B cell (primary cell): ENCODE measurements at regions not wholly inside any gene's neighbourhood (a gene's known extent, or its start where the extent isn't known, plus 50 kb on each side); places are given as distances from the start of the nearest gene placed in this dataset.

Source experiments
- ATAC-seq: fragments of 200-7000 bp; cut with Tn5 transposase; one replicate; pipeline ENCODE4 v1.10.0; 2021; ENCODE audit warnings: low read depth, mild to moderate bottlenecking, moderate number of reproducible peaks, moderate library complexity
- CTCF ChIA-PET: fragments of 350-600 bp; sonication (Branson Sonifier 250); formaldehyde crosslinking; loops from one replicate; lab custom pipeline; 2021; ENCODE audit warnings: antibody characterized with exemption, inconsistent platforms; lab: Charles Lee
- POLR2A ChIA-PET: fragments of 350-600 bp; sonication (Branson Sonifier 250); formaldehyde crosslinking; loops from one replicate; lab custom pipeline; 2021; ENCODE audit warnings: antibody characterized with exemption; lab: Charles Lee
- DNase-seq: peaks from one replicate; pipeline ENCODE4 v3.0.0; 2013
- H2AFZ ChIP-seq: 2 replicates; pipeline ENCODE4 v1.6.1; 2012; ENCODE audit warnings: mild to moderate bottlenecking, low read depth, low read length; ENCODE audit not compliant: insufficient read depth, poor library complexity, severe bottlenecking
- H3K27ac ChIP-seq, 2 donors: 1 replicate in 1 of 2; 2 replicates in 1 of 2; pipeline ENCODE4 v1.5.1; 2012 to 2013; ENCODE audit warnings: low read length in 2 of 2, mild to moderate bottlenecking in 2 of 2, moderate library complexity in 1 of 2
- H3K27me3 ChIP-seq, 4 experiments: fragments of 200-600 bp in 1 of 4; sonication (generic) in 1 of 4; replicated peaks in 1 of 4; 1 replicate in 2 of 4; 2 replicates in 2 of 4; pipeline versions ENCODE4 v1.6.1 to v1.7.0; 2013 to 2016; ENCODE audit warnings: low read length in 3 of 4, mild to moderate bottlenecking in 2 of 4, mixed read lengths in 1 of 4, moderate library complexity in 1 of 4; ENCODE audit not compliant: insufficient read depth in 4 of 4, control insufficient read depth in 3 of 4; ENCODE audit errors: control extremely low read depth in 1 of 4
- H3K36me3 ChIP-seq, 2 experiments: replicated peaks in 1 of 2; 1 replicate in 1 of 2; 2 replicates in 1 of 2; pipeline versions ENCODE4 v1.6.1 to v1.7.1; 2013; ENCODE audit warnings: low read length in 1 of 2; ENCODE audit not compliant: insufficient read depth in 2 of 2, control insufficient read depth in 1 of 2; ENCODE audit errors: control extremely low read depth in 1 of 2, extremely low read depth in 1 of 2
- H3K4me1 ChIP-seq, 2 donors: fragments of 200-600 bp in 1 of 2; sonication (generic) in 1 of 2; 1 replicate in 1 of 2; 2 replicates in 1 of 2; pipeline versions ENCODE4 v1.5.1 to v1.6.1; 2013 to 2017; ENCODE audit warnings: low read length in 2 of 2; ENCODE audit not compliant: control insufficient read depth in 2 of 2, insufficient read depth in 2 of 2
- H3K4me2 ChIP-seq: replicated peaks from 2 replicates; pipeline ENCODE3; 2012; ENCODE audit warnings: mild to moderate bottlenecking, low read depth, low read length; ENCODE audit not compliant: poor library complexity, severe bottlenecking
- H3K4me3 ChIP-seq, 5 experiments: fragments of 200-600 bp in 1 of 5; sonication (generic) in 1 of 5; 1 replicate in 3 of 5; 2 replicates in 2 of 5; pipeline versions ENCODE4 v1.5.1 to v1.7.0; 2011 to 2016; ENCODE audit warnings: low read length in 4 of 5, mild to moderate bottlenecking in 4 of 5, low read depth in 2 of 5, control low read depth in 1 of 5, moderate library complexity in 1 of 5; ENCODE audit not compliant: insufficient read depth in 1 of 5; ENCODE audit errors: control extremely low read depth in 1 of 5, extremely low read depth in 1 of 5
- H3K79me2 ChIP-seq: fragments of 200-600 bp; sonication (generic); one replicate; pipeline ENCODE4 v1.6.0; 2016; ENCODE audit warnings: low read length; ENCODE audit not compliant: control insufficient read depth, insufficient read depth
- H3K9ac ChIP-seq: fragments of 200-600 bp; sonication (generic); 2 replicates; pipeline ENCODE4 v1.6.1; 2017; ENCODE audit warnings: mild to moderate bottlenecking, low read length, moderate library complexity
- H3K9me3 ChIP-seq, 3 donors: one replicate each; pipeline versions ENCODE4 v1.6.1 to v1.7.1; 2013; ENCODE audit warnings: low read length in 2 of 3; ENCODE audit not compliant: control insufficient read depth in 2 of 3, insufficient read depth in 1 of 3; ENCODE audit errors: control extremely low read depth in 1 of 3
- H4K20me1 ChIP-seq: 2 replicates; pipeline ENCODE4 v1.6.0; 2012; ENCODE audit warnings: mild to moderate bottlenecking, low read length; ENCODE audit not compliant: insufficient read depth, control insufficient read depth, poor library complexity, severe bottlenecking
- H3K27ac Mint-ChIP-seq: one replicate; pipeline ENCODE4 v1.8.0; 2021; ENCODE audit warnings: mixed read lengths
- H3K27me3 Mint-ChIP-seq: one replicate; pipeline ENCODE4 v1.8.0; 2021; ENCODE audit warnings: mixed read lengths
- H3K4me1 Mint-ChIP-seq: one replicate; pipeline ENCODE4 v1.8.0; 2021; ENCODE audit warnings: mixed read lengths
- H3K4me3 Mint-ChIP-seq: one replicate; pipeline ENCODE4 v1.8.0; 2021; ENCODE audit warnings: mixed read lengths
- H3K9me3 Mint-ChIP-seq: one replicate; pipeline ENCODE4 v1.8.0; 2022; ENCODE audit warnings: mixed read lengths; ENCODE audit not compliant: insufficient read depth
- EZH2 ChIP-seq: IDR thresholded peaks from 2 replicates; pipeline ENCODE4 v1.6.1; 2012; ENCODE audit warnings: borderline replicate concordance, low read depth, mild to moderate bottlenecking, moderate library complexity, low read length; ENCODE audit not compliant: insufficient read depth, poor library complexity, severe bottlenecking
- WGBS: methylation state at CpG from one replicate; pipeline ENCODE4 v1.1.5; 2013; ENCODE audit warnings: missing lambda C conversion rate; ENCODE audit not compliant: insufficient coverage; 5-methylcytosine and 5-hydroxymethylcytosine counted together
- intact Hi-C: fragments of 100-400 bp; cut with micrococcal nuclease; formaldehyde crosslinking; loops from one replicate; pipeline ENCODE4 v1.10.0; 2022
- TF ChIP-seq, protein P1 (sequence below): fragments of 200-600 bp; IDR thresholded peaks from one replicate; pipeline ENCODE4 v1.8.0; 2022; ENCODE audit warnings: antibody characterized with exemption, mild to moderate bottlenecking

DNA sequence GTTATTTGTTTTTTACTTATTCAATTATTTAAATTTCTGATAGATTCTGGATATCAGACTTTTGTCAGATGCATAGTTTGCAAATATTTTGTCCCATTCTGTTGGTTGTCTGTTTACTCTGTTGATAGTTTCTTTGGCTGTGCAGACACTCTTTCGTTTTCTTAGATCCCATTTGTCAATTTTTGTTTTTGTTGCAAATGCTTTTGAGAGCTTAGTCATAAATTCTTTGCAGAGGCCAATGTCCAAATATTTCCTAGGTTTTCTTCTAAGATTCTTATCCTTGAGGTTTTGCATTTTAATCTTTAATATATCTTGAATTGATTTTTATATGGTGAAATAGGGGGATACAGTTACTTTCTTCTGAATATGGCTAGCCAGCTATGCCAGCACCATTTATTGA is 112.7 kb upstream of the SESTD1 start:
- H3K36me3 ChIP-seq, result no peaks in the 10 kb centered on the region
- intact Hi-C loops, result no loop called here
- H3K4me3 ChIP-seq, result no peak overlapping the region
- H3K9me3 ChIP-seq, result no peaks in the 10 kb centered on the region
- H3K79me2 ChIP-seq, result no peaks in the 10 kb centered on the region
- H3K9me3 Mint-ChIP-seq, result no peaks in the 10 kb centered on the region
- CTCF ChIA-PET, result interaction anchor here (0.6 kb wide), 1 partner anchor 676 kb away, joined by 3 read pairs; no protein-coding TSS in a partner anchor
- no peak overlapping the region for H2AFZ ChIP-seq
- TF ChIP-seq, protein P1, sequence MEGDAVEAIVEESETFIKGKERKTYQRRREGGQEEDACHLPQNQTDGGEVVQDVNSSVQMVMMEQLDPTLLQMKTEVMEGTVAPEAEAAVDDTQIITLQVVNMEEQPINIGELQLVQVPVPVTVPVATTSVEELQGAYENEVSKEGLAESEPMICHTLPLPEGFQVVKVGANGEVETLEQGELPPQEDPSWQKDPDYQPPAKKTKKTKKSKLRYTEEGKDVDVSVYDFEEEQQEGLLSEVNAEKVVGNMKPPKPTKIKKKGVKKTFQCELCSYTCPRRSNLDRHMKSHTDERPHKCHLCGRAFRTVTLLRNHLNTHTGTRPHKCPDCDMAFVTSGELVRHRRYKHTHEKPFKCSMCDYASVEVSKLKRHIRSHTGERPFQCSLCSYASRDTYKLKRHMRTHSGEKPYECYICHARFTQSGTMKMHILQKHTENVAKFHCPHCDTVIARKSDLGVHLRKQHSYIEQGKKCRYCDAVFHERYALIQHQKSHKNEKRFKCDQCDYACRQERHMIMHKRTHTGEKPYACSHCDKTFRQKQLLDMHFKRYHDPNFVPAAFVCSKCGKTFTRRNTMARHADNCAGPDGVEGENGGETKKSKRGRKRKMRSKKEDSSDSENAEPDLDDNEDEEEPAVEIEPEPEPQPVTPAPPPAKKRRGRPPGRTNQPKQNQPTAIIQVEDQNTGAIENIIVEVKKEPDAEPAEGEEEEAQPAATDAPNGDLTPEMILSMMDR, result no peak
- no peak for TF ChIP-seq EZH2
- POLR2A ChIA-PET, result no interaction called here
- no peak overlapping the region for H3K4me2 ChIP-seq
- H3K27ac ChIP-seq, result no peak overlapping the region
- H3K27me3 Mint-ChIP-seq, result peaks cover 28% of the 10 kb centered on the region
- no peak for DNase-seq
- no peaks in the 10 kb centered on the region for H3K4me1 ChIP-seq
- H3K4me1 Mint-ChIP-seq, result no peaks in the 10 kb centered on the region
- peaks cover 0 to 6% (median 2%) of the 10 kb centered on the region in 4 experiments for H3K27me3 ChIP-seq
- WGBS, result no CpG with 5 or more reads among the region's 1 CpG
- no peak overlapping the region for H3K27ac Mint-ChIP-seq
- no peak overlapping the region for H3K4me3 Mint-ChIP-seq
- ATAC-seq, result no peak
- no peak overlapping the region for H3K9ac ChIP-seq
- no peaks in the 10 kb centered on the region for H4K20me1 ChIP-seq

GRCh38 chr2:179376881-179377280 is 112.2 kb upstream of the SESTD1 start:
- Histone ChIP-seq H3K4me1 (no peaks in the 10 kb centered on the region), H3K27ac (no peak overlapping the region), H3K4me2 (no peak overlapping the region), H3K36me3 (no peaks in the 10 kb centered on the region), H3K79me2 (no peaks in the 10 kb centered on the region), H3K9me3 (no peaks in the 10 kb centered on the region), H4K20me1 (no peaks in the 10 kb centered on the region), H2AFZ (no peak overlapping the region), H3K4me3 (no peak overlapping the region), H3K9ac (no peak overlapping the region), H3K27me3 (peaks cover 0 to 4% (median 1%) of the 10 kb centered on the region in 4 experiments)
- Mint-ChIP-seq H3K27ac (no peak overlapping the region), H3K9me3 (no peaks in the 10 kb centered on the region), H3K4me3 (no peak overlapping the region), H3K27me3 (peaks cover 28% of the 10 kb centered on the region), H3K4me1 (no peaks in the 10 kb centered on the region)
- CTCF ChIA-PET, result no interaction called here
- WGBS, result no CpG with 5 or more reads among the region's 1 CpG
- intact Hi-C loops, result no loop called here
- DNase-seq (no peak), ATAC-seq (no peak)
- POLR2A ChIA-PET, result no interaction called here
- TF ChIP-seq EZH2, result no peak
- TF ChIP-seq, protein P1, result no peak
